ENCODE measurements at regions not wholly inside any gene's neighbourhood (a gene's known extent, or its start where the extent isn't known, plus 50 kb on each side); places are given as distances from the start of the nearest gene placed in this dataset.

DNA sequence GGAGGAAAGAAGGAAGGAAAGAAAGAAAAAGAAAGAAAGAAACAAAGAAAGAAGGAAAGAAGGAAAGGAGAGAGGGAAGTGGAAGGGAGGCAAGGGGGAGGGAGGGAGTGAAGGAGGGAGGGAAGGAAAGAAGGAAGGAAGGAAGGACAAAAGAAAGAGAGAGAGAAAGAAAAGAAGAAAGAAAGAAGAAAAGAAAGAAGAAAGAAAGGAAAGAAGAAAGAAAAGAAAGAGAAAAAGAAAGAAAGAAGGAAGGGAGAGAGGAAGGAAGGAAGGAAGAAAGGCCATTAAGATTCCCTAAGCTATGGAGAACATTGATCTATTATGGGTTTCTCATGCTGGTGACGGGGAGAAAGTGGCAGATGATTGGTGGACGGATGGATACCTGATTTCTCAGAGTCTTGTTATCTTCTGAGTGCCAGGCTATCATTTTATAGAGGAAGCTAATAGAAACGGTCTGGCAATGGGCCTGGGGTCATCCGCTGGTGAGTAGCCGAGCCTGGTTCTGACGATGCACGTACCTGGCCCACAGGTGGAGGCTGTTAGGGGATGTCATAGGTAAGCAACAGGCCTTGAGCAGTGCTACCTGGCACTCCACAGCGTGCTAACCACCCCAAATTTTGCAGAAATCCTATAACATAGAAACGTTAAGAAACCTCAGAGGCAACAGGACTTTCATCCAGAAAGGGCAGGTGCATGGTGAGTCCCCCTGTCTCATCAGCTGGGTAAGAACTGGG is 142.9 kb downstream of the SHOX start:
- TF ChIP-seq, protein P1, sequence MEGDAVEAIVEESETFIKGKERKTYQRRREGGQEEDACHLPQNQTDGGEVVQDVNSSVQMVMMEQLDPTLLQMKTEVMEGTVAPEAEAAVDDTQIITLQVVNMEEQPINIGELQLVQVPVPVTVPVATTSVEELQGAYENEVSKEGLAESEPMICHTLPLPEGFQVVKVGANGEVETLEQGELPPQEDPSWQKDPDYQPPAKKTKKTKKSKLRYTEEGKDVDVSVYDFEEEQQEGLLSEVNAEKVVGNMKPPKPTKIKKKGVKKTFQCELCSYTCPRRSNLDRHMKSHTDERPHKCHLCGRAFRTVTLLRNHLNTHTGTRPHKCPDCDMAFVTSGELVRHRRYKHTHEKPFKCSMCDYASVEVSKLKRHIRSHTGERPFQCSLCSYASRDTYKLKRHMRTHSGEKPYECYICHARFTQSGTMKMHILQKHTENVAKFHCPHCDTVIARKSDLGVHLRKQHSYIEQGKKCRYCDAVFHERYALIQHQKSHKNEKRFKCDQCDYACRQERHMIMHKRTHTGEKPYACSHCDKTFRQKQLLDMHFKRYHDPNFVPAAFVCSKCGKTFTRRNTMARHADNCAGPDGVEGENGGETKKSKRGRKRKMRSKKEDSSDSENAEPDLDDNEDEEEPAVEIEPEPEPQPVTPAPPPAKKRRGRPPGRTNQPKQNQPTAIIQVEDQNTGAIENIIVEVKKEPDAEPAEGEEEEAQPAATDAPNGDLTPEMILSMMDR (IDR thresholded peaks at IDR 0.05; ENCODE audit: control extremely low read depth in 1 of 3, insufficient read depth in 1 of 3, low read depth in 1 of 3, low read length in 3 of 3), result no peak
- TF ChIP-seq BCL11A (IDR thresholded peaks at IDR 0.05; ENCODE audit: low read depth in 2 of 2, low read length in 2 of 2) (no peak), POLR2A (IDR thresholded peaks at IDR 0.05; ENCODE audit: control extremely low read depth in 1 of 2, low read depth in 2 of 2, low read length in 2 of 2) (no peak), SP2 (IDR thresholded peaks at IDR 0.05; ENCODE audit: low read length) (no peak), GABPA (IDR thresholded peaks at IDR 0.05; ENCODE audit: borderline replicate concordance, insufficient read depth, low read length) (no peak), RFX5 (IDR thresholded peaks at IDR 0.05; ENCODE audit: borderline replicate concordance, low read depth, low read length) (no peak), TAF1 (IDR thresholded peaks at IDR 0.05; ENCODE audit: low read depth, low read length) (no peak)
- TF ChIP-seq, protein P2, sequence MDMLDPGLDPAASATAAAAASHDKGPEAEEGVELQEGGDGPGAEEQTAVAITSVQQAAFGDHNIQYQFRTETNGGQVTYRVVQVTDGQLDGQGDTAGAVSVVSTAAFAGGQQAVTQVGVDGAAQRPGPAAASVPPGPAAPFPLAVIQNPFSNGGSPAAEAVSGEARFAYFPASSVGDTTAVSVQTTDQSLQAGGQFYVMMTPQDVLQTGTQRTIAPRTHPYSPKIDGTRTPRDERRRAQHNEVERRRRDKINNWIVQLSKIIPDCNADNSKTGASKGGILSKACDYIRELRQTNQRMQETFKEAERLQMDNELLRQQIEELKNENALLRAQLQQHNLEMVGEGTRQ (IDR thresholded peaks at IDR 0.05; ENCODE audit: low read length), result no peak
- TF ChIP-seq, protein P3, sequence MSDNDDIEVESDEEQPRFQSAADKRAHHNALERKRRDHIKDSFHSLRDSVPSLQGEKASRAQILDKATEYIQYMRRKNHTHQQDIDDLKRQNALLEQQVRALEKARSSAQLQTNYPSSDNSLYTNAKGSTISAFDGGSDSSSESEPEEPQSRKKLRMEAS (IDR thresholded peaks at IDR 0.05), result no peak

All from H1 (cell line).